GM21825 (cell line): ENCODE measurements at regions not wholly inside any gene's neighbourhood (a gene's known extent, or its start where the extent isn't known, plus 50 kb on each side); places are given as distances from the start of the nearest gene placed in this dataset.

Experiments
- ATAC-seq: cut with Tn5 transposase; IDR thresholded peaks from one replicate; pipeline ENCODE4 v1.9.1; 2021; ENCODE audit warnings: mild to moderate bottlenecking, moderate library complexity; ENCODE audit not compliant: unreplicated experiment

- no peak for ATAC-seq
Measured at GRCh38 chr6:76702187-76702586, 629.7 kb upstream of the IMPG1 start.

- ATAC-seq = no peak
Measured at GRCh38 chr6:76701610-76702009, 629.1 kb upstream of the IMPG1 start.

- no peak for ATAC-seq
Measured at GRCh38 chr6:76697585-76697984, 625.1 kb upstream of the IMPG1 start.

GRCh38 chr6:76694795-76695194 lies 622.3 kb upstream of the IMPG1 start:
- ATAC-seq = no peak

- ATAC-seq = no peak
Measured at GRCh38 chr6:76684875-76685274, 612.4 kb upstream of the IMPG1 start.

GRCh38 chr6:76683985-76684384 lies 611.5 kb upstream of the IMPG1 start:
- no peak for ATAC-seq

- ATAC-seq = no peak
Measured at GRCh38 chr6:76682842-76683241, 610.4 kb upstream of the IMPG1 start.

- no peak for ATAC-seq
Measured at GRCh38 chr6:76681781-76682180, 609.3 kb upstream of the IMPG1 start.

GRCh38 chr6:76677017-76677416 lies 604.6 kb upstream of the IMPG1 start:
- ATAC-seq = no peak

- no peak for ATAC-seq
Measured at GRCh38 chr6:76671751-76672150, 599.3 kb upstream of the IMPG1 start.

GRCh38 chr6:76644231-76644630 lies 571.8 kb upstream of the IMPG1 start:
- no peak for ATAC-seq

- no peak for ATAC-seq
Measured at GRCh38 chr6:76639941-76640340, 567.5 kb upstream of the IMPG1 start.

- ATAC-seq = no peak
Measured at GRCh38 chr6:76634695-76635094, 562.2 kb upstream of the IMPG1 start.

- no peak for ATAC-seq
Measured at GRCh38 chr6:76633259-76633658, 560.8 kb upstream of the IMPG1 start.

GRCh38 chr6:76631622-76632021 lies 559.2 kb upstream of the IMPG1 start:
- ATAC-seq = no peak

GRCh38 chr6:76615395-76615794 lies 542.9 kb upstream of the IMPG1 start:
- ATAC-seq = no peak

- ATAC-seq = no peak
Measured at GRCh38 chr6:76612954-76613353, 540.5 kb upstream of the IMPG1 start.

- no peak for ATAC-seq
Measured at GRCh38 chr6:76609160-76609559, 536.7 kb upstream of the IMPG1 start.

- ATAC-seq = no peak
Measured at GRCh38 chr6:76594109-76594508, 521.6 kb upstream of the IMPG1 start.

- no peak for ATAC-seq
Measured at GRCh38 chr6:76593668-76594067, 521.2 kb upstream of the IMPG1 start.

GRCh38 chr6:76592566-76592965 lies 520.1 kb upstream of the IMPG1 start:
- no peak for ATAC-seq

- ATAC-seq = no peak
Measured at GRCh38 chr6:76587271-76587670, 514.8 kb upstream of the IMPG1 start.

GRCh38 chr6:76584121-76584520 lies 511.7 kb upstream of the IMPG1 start:
- ATAC-seq = no peak

- ATAC-seq = no peak
Measured at GRCh38 chr6:76578746-76579145, 506.3 kb upstream of the IMPG1 start.
